Type B pancreatic cell (in vitro differentiated cells): ENCODE measurements at regions not wholly inside any gene's neighbourhood (a gene's known extent, or its start where the extent isn't known, plus 50 kb on each side); places are given as distances from the start of the nearest gene placed in this dataset.

Experiments
- DNase-seq: peaks from one replicate; pipeline ENCODE4 v3.0.0; 2021; ENCODE audit warnings: mixed read lengths; ENCODE audit not compliant: unreplicated experiment; ENCODE audit errors: extremely low spot score
- H3K27ac Mint-ChIP-seq: 2 replicates; pipeline ENCODE4 v1.8.0; 2021; ENCODE audit warnings: mild to moderate bottlenecking, mixed read lengths
- H3K27me3 Mint-ChIP-seq: 2 replicates; pipeline ENCODE4 v1.8.0; 2021; ENCODE audit warnings: mixed read lengths
- H3K36me3 Mint-ChIP-seq: 2 replicates; pipeline ENCODE4 v1.8.0; 2021; ENCODE audit warnings: mixed read lengths
- H3K4me1 Mint-ChIP-seq: one replicate; pipeline ENCODE4 v1.8.0; 2021; ENCODE audit warnings: mixed read lengths; ENCODE audit not compliant: unreplicated experiment
- H3K4me3 Mint-ChIP-seq: 2 replicates; pipeline ENCODE4 v1.8.0; 2021; ENCODE audit warnings: mild to moderate bottlenecking, mixed read lengths
- H3K9me3 Mint-ChIP-seq: 2 replicates; pipeline ENCODE4 v1.8.0; 2021; ENCODE audit warnings: mixed read lengths
- TF ChIP-seq, protein P1 (sequence below): fragments of 200-600 bp; sonication (generic); conservative IDR thresholded peaks from 2 replicates; pipeline ENCODE4 v1.5.0; 2021; ENCODE audit warnings: antibody characterized with exemption, mild to moderate bottlenecking

GRCh38 chr14:99028521-99028920 lies 243.5 kb downstream of the BCL11B start:
- H3K4me1 Mint-ChIP-seq: no peaks in the 10 kb centered on the region
- no peak for DNase-seq
- H3K9me3 Mint-ChIP-seq: no peaks in the 10 kb centered on the region
- peaks cover 6% of the 10 kb centered on the region for H3K36me3 Mint-ChIP-seq
- H3K27me3 Mint-ChIP-seq: no peaks in the 10 kb centered on the region
- no peak overlapping the region for H3K4me3 Mint-ChIP-seq
- TF ChIP-seq, protein P1, sequence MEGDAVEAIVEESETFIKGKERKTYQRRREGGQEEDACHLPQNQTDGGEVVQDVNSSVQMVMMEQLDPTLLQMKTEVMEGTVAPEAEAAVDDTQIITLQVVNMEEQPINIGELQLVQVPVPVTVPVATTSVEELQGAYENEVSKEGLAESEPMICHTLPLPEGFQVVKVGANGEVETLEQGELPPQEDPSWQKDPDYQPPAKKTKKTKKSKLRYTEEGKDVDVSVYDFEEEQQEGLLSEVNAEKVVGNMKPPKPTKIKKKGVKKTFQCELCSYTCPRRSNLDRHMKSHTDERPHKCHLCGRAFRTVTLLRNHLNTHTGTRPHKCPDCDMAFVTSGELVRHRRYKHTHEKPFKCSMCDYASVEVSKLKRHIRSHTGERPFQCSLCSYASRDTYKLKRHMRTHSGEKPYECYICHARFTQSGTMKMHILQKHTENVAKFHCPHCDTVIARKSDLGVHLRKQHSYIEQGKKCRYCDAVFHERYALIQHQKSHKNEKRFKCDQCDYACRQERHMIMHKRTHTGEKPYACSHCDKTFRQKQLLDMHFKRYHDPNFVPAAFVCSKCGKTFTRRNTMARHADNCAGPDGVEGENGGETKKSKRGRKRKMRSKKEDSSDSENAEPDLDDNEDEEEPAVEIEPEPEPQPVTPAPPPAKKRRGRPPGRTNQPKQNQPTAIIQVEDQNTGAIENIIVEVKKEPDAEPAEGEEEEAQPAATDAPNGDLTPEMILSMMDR: no peak
- H3K27ac Mint-ChIP-seq: no peak overlapping the region

DNA sequence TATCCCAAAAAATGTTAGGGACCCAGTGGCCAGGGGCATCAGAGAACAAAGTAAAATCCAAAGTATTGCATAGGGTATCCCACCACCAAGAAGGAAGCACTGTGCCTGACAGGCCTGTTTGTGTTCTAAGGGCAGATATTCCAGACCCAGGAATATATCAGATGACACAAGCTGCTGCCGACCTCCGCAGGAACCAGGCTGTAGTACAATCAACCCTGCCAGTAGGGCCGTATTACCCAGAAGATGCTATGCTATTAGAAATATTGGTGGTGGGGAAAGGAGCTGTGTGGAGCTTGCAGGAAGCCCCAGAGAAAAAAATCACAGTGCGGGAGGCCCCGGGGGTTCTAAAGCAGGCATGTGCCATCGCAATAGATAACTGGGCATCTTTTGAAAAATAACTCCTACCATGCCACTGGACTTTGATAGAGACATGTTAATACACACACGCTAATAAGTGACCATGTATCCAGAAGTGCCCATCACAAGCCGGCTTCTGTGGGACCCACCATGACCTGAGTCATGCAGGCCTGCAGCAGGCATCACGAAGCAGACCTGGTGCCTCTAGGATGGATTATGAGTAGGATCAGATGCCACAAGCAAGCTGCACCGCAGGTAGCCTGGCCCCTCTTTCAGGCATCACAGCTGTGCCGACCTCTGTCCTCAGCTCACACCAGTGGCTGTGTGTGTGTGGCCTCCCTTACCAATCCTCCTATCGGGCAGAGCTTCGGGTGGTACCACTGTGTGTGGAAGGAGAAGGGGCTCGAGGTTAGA lies 242.7 kb downstream of the BCL11B start:
- TF ChIP-seq, protein P1: peak; percentile 34
- no peak overlapping the region for H3K27ac Mint-ChIP-seq

GRCh38 chr14:99029916-99030305 lies 242.1 kb downstream of the BCL11B start:
- no peaks in the 10 kb centered on the region for H3K27me3 Mint-ChIP-seq
- no peak for DNase-seq
- peaks cover 6% of the 10 kb centered on the region for H3K36me3 Mint-ChIP-seq
- H3K9me3 Mint-ChIP-seq: no peaks in the 10 kb centered on the region
- no peak overlapping the region for H3K27ac Mint-ChIP-seq
- TF ChIP-seq, protein P1: no peak
- H3K4me1 Mint-ChIP-seq: no peaks in the 10 kb centered on the region
- H3K4me3 Mint-ChIP-seq: no peak overlapping the region

More for the DNA sequence above, 242.7 kb downstream of the BCL11B start:
- no peaks in the 10 kb centered on the region for H3K27me3 Mint-ChIP-seq
- H3K36me3 Mint-ChIP-seq: peaks cover 6% of the 10 kb centered on the region
- H3K4me1 Mint-ChIP-seq: no peaks in the 10 kb centered on the region
- no peak for DNase-seq
- H3K9me3 Mint-ChIP-seq: no peaks in the 10 kb centered on the region
- H3K4me3 Mint-ChIP-seq: no peak overlapping the region

DNA sequence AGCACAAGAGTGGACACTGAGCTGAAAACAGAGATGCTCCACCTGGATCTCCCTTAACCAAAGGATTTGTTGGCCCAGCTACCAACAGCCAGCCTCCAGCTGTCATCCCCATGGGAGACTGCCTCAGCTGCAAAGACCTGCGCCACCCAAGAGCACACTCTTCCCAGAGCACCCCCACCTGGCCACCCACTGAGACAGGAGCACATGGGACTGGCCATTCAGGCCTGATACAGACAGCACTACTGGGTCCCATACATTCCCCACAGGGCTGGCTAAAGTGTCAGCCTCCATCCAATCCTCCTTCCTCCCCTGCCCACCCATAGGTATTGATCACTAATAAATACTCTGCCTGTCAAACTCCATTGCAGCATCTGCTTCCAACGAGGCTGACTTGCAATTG lies 241.5 kb downstream of the BCL11B start:
- Mint-ChIP-seq H3K36me3 (peaks cover 6% of the 10 kb centered on the region), H3K27ac (no peak overlapping the region), H3K4me1 (no peaks in the 10 kb centered on the region), H3K9me3 (no peaks in the 10 kb centered on the region), H3K4me3 (no peak overlapping the region), H3K27me3 (no peaks in the 10 kb centered on the region)
- no peak for DNase-seq
- TF ChIP-seq, protein P1: no peak

- H3K9me3 Mint-ChIP-seq: no peaks in the 10 kb centered on the region
- no peaks in the 10 kb centered on the region for H3K36me3 Mint-ChIP-seq
- no peak for DNase-seq
- TF ChIP-seq, protein P1: no peak
- no peak overlapping the region for H3K27ac Mint-ChIP-seq
- no peak overlapping the region for H3K4me3 Mint-ChIP-seq
- no peaks in the 10 kb centered on the region for H3K4me1 Mint-ChIP-seq
- H3K27me3 Mint-ChIP-seq: no peaks in the 10 kb centered on the region
Measured at GRCh38 chr14:99032759-99033158, 239.2 kb downstream of the BCL11B start.
